VCaP (cell line): ENCODE measurements at regions not wholly inside any gene's neighbourhood (a gene's known extent, or its start where the extent isn't known, plus 50 kb on each side); places are given as distances from the start of the nearest gene placed in this dataset.
"Not testable (repeated sequence)": the region's sequence is repeated elsewhere in the genome, so short reads cannot be mapped to it uniquely, and the experiment has no call there.

Source experiments
- H3K27ac ChIP-seq: fragments of 450-650 bp; 2 replicates; pipeline ENCODE4 v1.5.1; 2017
- CTCF ChIP-seq: fragments of 450-650 bp; conservative IDR thresholded peaks from 2 replicates; pipeline ENCODE4 v1.5.1; 2017; ENCODE audit warnings: mild to moderate bottlenecking, moderate library complexity

- TF ChIP-seq CTCF: no peak
- H3K27ac ChIP-seq: no peak overlapping the region
These were observed 192.3 kb upstream of the SGO1 start for GRCh38 chr3:20378315-20378714.

- no peak for TF ChIP-seq CTCF
- H3K27ac ChIP-seq: no peak overlapping the region
These were observed 190.7 kb upstream of the SGO1 start for GRCh38 chr3:20376665-20377217.

GRCh38 chr3:20375302-20375701 lies 189.3 kb upstream of the SGO1 start:
- H3K27ac ChIP-seq: no peak overlapping the region
- no peak for TF ChIP-seq CTCF

GRCh38 chr3:20370273-20371063 lies 184.5 kb upstream of the SGO1 start:
- H3K27ac ChIP-seq: not testable (repeated sequence)

GRCh38 chr3:20361000-20361399 lies 175.0 kb upstream of the SGO1 start:
- H3K27ac ChIP-seq: no peak overlapping the region
- TF ChIP-seq CTCF: no peak

- no peak overlapping the region for H3K27ac ChIP-seq
- TF ChIP-seq CTCF: no peak
These were observed 167.3 kb upstream of the SGO1 start for GRCh38 chr3:20353286-20353685.

GRCh38 chr3:20352546-20353179 lies 166.7 kb upstream of the SGO1 start:
- no peak for TF ChIP-seq CTCF
- no peak overlapping the region for H3K27ac ChIP-seq

GRCh38 chr3:20350449-20350848 lies 164.4 kb upstream of the SGO1 start:
- TF ChIP-seq CTCF: no peak

More at GRCh38 chr3:20350449-20350848, 164.4 kb upstream of the SGO1 start:
- no peak overlapping the region for H3K27ac ChIP-seq
